Thyroid gland (tissue), 4 donors: ENCODE measurements at regions not wholly inside any gene's neighbourhood (a gene's known extent, or its start where the extent isn't known, plus 50 kb on each side); places are given as distances from the start of the nearest gene placed in this dataset.
"Not testable (repeated sequence)": the region's sequence is repeated elsewhere in the genome, so short reads cannot be mapped to it uniquely, and the experiment has no call there.

Experiments used
- CTCF ChIP-seq, 6 experiments: fragments of 200-600 bp in 3 of 6; fragments of 450-650 bp in 3 of 6; sonication (generic) in 3 of 6; IDR thresholded peaks; one replicate each; pipeline ENCODE4 v1.5.1; 2016 to 2019; ENCODE audit warnings: antibody characterized with exemption in 6 of 6, mild to moderate bottlenecking in 2 of 6, inconsistent platforms in 1 of 6, moderate library complexity in 1 of 6
- POLR2A ChIP-seq, 2 donors: fragments of 450-650 bp; IDR thresholded peaks; one replicate each; pipeline ENCODE4 v1.6.1; 2017; ENCODE audit warnings: antibody characterized with exemption in 2 of 2, mild to moderate bottlenecking in 2 of 2, moderate library complexity in 1 of 2

GRCh38 chr14:19109887-19110286 is 142.7 kb downstream of the POTEM start:
- not testable (repeated sequence) for TF ChIP-seq CTCF, POLR2A (IDR thresholded peaks at IDR 0.05)
